GM12878 (cell line): ENCODE measurements at regions not wholly inside any gene's neighbourhood (a gene's known extent, or its start where the extent isn't known, plus 50 kb on each side); places are given as distances from the start of the nearest gene placed in this dataset.

Experiments
- ATAC-seq: fragments of 200-7000 bp; cut with Tn5 transposase; 3 replicates; pipeline ENCODE4 v1.9.1; 2020; ENCODE audit warnings: mild to moderate bottlenecking, moderate library complexity
- BruUV-seq: library from RNA; stranded (reverse); fragments of 400-500 nt; replicated peaks from 2 replicates; lab custom pipeline; 2021; lab: Mats Ljungman, UMichigan
- CTCF ChIA-PET: fragments of 300-600 bp; sonication (Branson Sonifier 250); formaldehyde crosslinking; extraction: SDS; loops from one replicate; lab custom pipeline; 2021; ENCODE audit warnings: inconsistent platforms; lab: Yijun Ruan, JAX
- POLR2A ChIA-PET: fragments of 350-600 bp; formaldehyde crosslinking; extraction: SDS; loops from one replicate; lab custom pipeline; 2021; ENCODE audit warnings: inconsistent platforms; lab: Charles Lee
- RAD21 ChIA-PET: fragments of 300-600 bp; sonication (Branson Sonifier 250); formaldehyde crosslinking; loops from one replicate; lab custom pipeline; 2023; ENCODE audit warnings: antibody characterized with exemption; ENCODE audit not compliant: unreplicated experiment; lab: Charles Lee
- SMC1A ChIA-PET: fragments of 300-600 bp; sonication (Branson Sonifier 250); formaldehyde crosslinking; loops from one replicate; lab custom pipeline; 2023; ENCODE audit not compliant: unreplicated experiment, uncharacterized antibody; lab: Charles Lee
- DNase-seq: peaks from one replicate; pipeline ENCODE4 v3.0.0-alpha.2; 2011; ENCODE audit warnings: low read depth, low spot score
- FAIRE-seq: peaks from 3 replicates; lab custom pipeline; 2011; peaks lifted over from hg19 to GRCh38; lab: Jason Lieb, UNC
- H2AFZ ChIP-seq: 2 replicates; pipeline ENCODE4 v1.6.0; 2011; ENCODE audit warnings: low read depth, low read length, control low read depth; ENCODE audit not compliant: control insufficient read depth
- H3K27ac ChIP-seq: 2 replicates; pipeline ENCODE4 v1.5.1; 2011; ENCODE audit warnings: control low read depth; ENCODE audit not compliant: control insufficient read depth, insufficient read depth
- H3K27me3 ChIP-seq, 2 experiments: replicated peaks in 1 of 2; 2 replicates each; pipeline versions ENCODE4 v1.6.0 to v1.6.1; 2011; ENCODE audit warnings: low read length in 1 of 2; ENCODE audit not compliant: control insufficient read depth in 2 of 2, insufficient read depth in 2 of 2
- H3K36me3 ChIP-seq, 2 experiments: 2 replicates each; pipeline ENCODE4 v1.5.1; 2011; ENCODE audit warnings: low read length in 1 of 2; ENCODE audit not compliant: control insufficient read depth in 2 of 2, insufficient read depth in 2 of 2
- H3K4me1 ChIP-seq: 2 replicates; pipeline ENCODE4 v1.6.1; 2011; ENCODE audit warnings: mild to moderate bottlenecking, low read length, moderate library complexity, mixed read lengths; ENCODE audit not compliant: control insufficient read depth, insufficient read depth
- H3K4me2 ChIP-seq: 2 replicates; pipeline ENCODE4 v1.6.0; 2011; ENCODE audit warnings: control low read depth; ENCODE audit not compliant: control insufficient read depth, insufficient read depth
- H3K4me3 ChIP-seq: fragments of 200-600 bp; sonication (generic); 2 replicates; pipeline ENCODE4 v1.5.1; 2016
- H3K79me2 ChIP-seq: 2 replicates; pipeline ENCODE4 v1.6.0; 2011; ENCODE audit warnings: low read length; ENCODE audit not compliant: control insufficient read depth, insufficient read depth
- H3K9ac ChIP-seq: 2 replicates; pipeline ENCODE4 v1.8.0; 2011; ENCODE audit warnings: low read length, control low read depth, mixed read lengths; ENCODE audit not compliant: control insufficient read depth, insufficient read depth
- H3K9me3 ChIP-seq: replicated peaks from 3 replicates; pipeline ENCODE4 v1.5.1; 2011; ENCODE audit warnings: mild to moderate bottlenecking, low read length; ENCODE audit not compliant: control insufficient read depth, insufficient read depth
- H4K20me1 ChIP-seq: 2 replicates; pipeline ENCODE4 v1.6.0; 2011; ENCODE audit not compliant: control insufficient read depth, insufficient read depth
- BHLHE40 ChIP-seq, 2 experiments: fragments of 450-650 bp in 1 of 2; IDR thresholded peaks; 2 replicates each; pipeline ENCODE4 v1.6.1; 2011 to 2017; ENCODE audit warnings: low read depth in 2 of 2, borderline replicate concordance in 1 of 2, improper control_type of control experiment in 1 of 2, low read length in 1 of 2, mild to moderate bottlenecking in 1 of 2
- BMI1 ChIP-seq: fragments of 450-650 bp; IDR thresholded peaks from 2 replicates; pipeline ENCODE4 v1.6.1; 2016; ENCODE audit warnings: mild to moderate bottlenecking, moderate library complexity, borderline replicate concordance
- CBX3 ChIP-seq: fragments of 200-600 bp; sonication (generic); IDR thresholded peaks from 2 replicates; pipeline ENCODE4 v1.6.1; 2016; ENCODE audit warnings: low read depth, borderline replicate concordance
- MEF2A ChIP-seq: IDR thresholded peaks from 2 replicates; pipeline ENCODE4 v1.6.1; 2011; ENCODE audit warnings: low read depth, mild to moderate bottlenecking, low read length, moderate library complexity; ENCODE audit not compliant: insufficient read depth
- MTA3 ChIP-seq: IDR thresholded peaks from 2 replicates; pipeline ENCODE4 v1.6.1; 2012; ENCODE audit warnings: low read length, inconsistent platforms, borderline replicate concordance
- NFXL1 ChIP-seq: fragments of 450-650 bp; IDR thresholded peaks from 2 replicates; pipeline ENCODE4 v1.6.1; 2017; ENCODE audit warnings: antibody characterized with exemption, mild to moderate bottlenecking, borderline replicate concordance
- PAX5 ChIP-seq: IDR thresholded peaks from 2 replicates; pipeline ENCODE4 v1.6.1; 2011; ENCODE audit warnings: low read depth, low read length, borderline replicate concordance
- SMAD1 ChIP-seq: fragments of 450-650 bp; IDR thresholded peaks from 2 replicates; pipeline ENCODE4 v1.6.1; 2018; ENCODE audit warnings: mild to moderate bottlenecking, low read depth; ENCODE audit not compliant: partially characterized antibody
- STAT3 ChIP-seq: IDR thresholded peaks from 2 replicates; pipeline ENCODE4 v1.6.1; 2011; ENCODE audit warnings: low read depth, low read length, improper control_type of control experiment
- WRNIP1 ChIP-seq: IDR thresholded peaks from 2 replicates; pipeline ENCODE4 v1.6.1; 2011; ENCODE audit warnings: low read depth, low read length, improper control_type of control experiment, borderline replicate concordance
- ZBED1 ChIP-seq: IDR thresholded peaks from 2 replicates; pipeline ENCODE4 v1.6.1; 2016; ENCODE audit warnings: borderline replicate concordance
- WGBS: methylation state at CpG from one replicate; pipeline ENCODE4 v1.1.6; 2016; ENCODE audit warnings: low lambda C conversion rate; ENCODE audit not compliant: insufficient replicate concordance, insufficient coverage; ENCODE audit errors: missing lambda C conversion rate; 5-methylcytosine and 5-hydroxymethylcytosine counted together
- in situ Hi-C: fragments of 300-500 bp; cut with MboI; formaldehyde crosslinking; loops from 9 replicates; pipeline ENCODE4 v1.14.3; 2018; ENCODE audit warnings: mixed read lengths
- intact Hi-C: fragments of 100-400 bp; cut with micrococcal nuclease; formaldehyde crosslinking; loops from one replicate; pipeline ENCODE4 v1.14.2; 2022; ENCODE audit not compliant: unreplicated experiment
- TF ChIP-seq, protein P1 (sequence below): fragments of 450-650 bp; IDR thresholded peaks from 2 replicates; pipeline ENCODE4 v1.6.1; 2017; ENCODE audit warnings: mild to moderate bottlenecking, moderate library complexity
- TF ChIP-seq, protein P2 (sequence below): IDR thresholded peaks from 2 replicates; pipeline ENCODE4 v1.6.1; 2011; ENCODE audit warnings: mild to moderate bottlenecking, low read depth, low read length, moderate library complexity; ENCODE audit not compliant: insufficient replicate concordance
- TF ChIP-seq, protein P3 (sequence below): fragments of 450-650 bp; IDR thresholded peaks from 2 replicates; pipeline ENCODE4 v1.6.1; 2016; ENCODE audit warnings: mild to moderate bottlenecking, moderate library complexity, borderline replicate concordance

DNA sequence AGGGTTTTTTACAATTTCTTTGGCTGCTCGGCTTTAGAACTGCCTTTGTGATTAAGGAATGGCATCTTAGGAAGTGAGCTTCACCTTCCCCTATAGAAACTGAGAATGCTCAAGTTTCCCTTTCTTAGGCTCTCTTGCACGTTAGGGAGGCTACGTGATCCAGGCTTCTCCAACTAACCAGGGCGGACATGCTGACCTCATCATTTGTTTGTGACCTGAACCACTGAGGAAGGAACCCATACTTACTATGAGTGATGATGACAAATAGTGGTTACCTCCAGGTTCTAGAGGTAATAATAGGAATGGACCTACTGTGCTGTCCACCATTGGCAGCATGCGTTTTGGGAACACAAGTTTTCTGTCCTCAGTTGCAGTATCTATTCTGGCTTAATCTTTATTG is 645.8 kb downstream of the C6orf118 start:
- Histone ChIP-seq H3K79me2 (no peaks in the 10 kb centered on the region), H3K36me3 (no peaks in the 10 kb centered on the region), H3K4me2 (no peak overlapping the region), H3K4me1 (no peaks in the 10 kb centered on the region), H3K27me3 (no peaks in the 10 kb centered on the region), H3K4me3 (no peak overlapping the region), H3K9ac (no peak overlapping the region), H3K9me3 (no peaks in the 10 kb centered on the region), H4K20me1 (no peaks in the 10 kb centered on the region), H2AFZ (no peak overlapping the region), H3K27ac (no peak overlapping the region)
- TF ChIP-seq, protein P1, sequence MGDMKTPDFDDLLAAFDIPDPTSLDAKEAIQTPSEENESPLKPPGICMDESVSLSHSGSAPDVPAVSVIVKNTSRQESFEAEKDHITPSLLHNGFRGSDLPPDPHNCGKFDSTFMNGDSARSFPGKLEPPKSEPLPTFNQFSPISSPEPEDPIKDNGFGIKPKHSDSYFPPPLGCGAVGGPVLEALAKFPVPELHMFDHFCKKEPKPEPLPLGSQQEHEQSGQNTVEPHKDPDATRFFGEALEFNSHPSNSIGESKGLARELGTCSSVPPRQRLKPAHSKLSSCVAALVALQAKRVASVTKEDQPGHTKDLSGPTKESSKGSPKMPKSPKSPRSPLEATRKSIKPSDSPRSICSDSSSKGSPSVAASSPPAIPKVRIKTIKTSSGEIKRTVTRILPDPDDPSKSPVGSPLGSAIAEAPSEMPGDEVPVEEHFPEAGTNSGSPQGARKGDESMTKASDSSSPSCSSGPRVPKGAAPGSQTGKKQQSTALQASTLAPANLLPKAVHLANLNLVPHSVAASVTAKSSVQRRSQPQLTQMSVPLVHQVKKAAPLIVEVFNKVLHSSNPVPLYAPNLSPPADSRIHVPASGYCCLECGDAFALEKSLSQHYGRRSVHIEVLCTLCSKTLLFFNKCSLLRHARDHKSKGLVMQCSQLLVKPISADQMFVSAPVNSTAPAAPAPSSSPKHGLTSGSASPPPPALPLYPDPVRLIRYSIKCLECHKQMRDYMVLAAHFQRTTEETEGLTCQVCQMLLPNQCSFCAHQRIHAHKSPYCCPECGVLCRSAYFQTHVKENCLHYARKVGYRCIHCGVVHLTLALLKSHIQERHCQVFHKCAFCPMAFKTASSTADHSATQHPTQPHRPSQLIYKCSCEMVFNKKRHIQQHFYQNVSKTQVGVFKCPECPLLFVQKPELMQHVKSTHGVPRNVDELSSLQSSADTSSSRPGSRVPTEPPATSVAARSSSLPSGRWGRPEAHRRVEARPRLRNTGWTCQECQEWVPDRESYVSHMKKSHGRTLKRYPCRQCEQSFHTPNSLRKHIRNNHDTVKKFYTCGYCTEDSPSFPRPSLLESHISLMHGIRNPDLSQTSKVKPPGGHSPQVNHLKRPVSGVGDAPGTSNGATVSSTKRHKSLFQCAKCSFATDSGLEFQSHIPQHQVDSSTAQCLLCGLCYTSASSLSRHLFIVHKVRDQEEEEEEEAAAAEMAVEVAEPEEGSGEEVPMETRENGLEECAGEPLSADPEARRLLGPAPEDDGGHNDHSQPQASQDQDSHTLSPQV: no peak
- TF ChIP-seq WRNIP1 (no peak), NFXL1 (no peak), BMI1 (no peak), CBX3 (no peak), ZBED1 (no peak), MEF2A (no peak), BHLHE40 (IDR thresholded peaks at IDR 0.05; ENCODE audit: borderline replicate concordance in 1 of 2, low read depth in 2 of 2, low read length in 1 of 2) (no peak), STAT3 (no peak), SMAD1 (no peak), MTA3 (no peak), PAX5 (no peak)
- TF ChIP-seq, protein P2, sequence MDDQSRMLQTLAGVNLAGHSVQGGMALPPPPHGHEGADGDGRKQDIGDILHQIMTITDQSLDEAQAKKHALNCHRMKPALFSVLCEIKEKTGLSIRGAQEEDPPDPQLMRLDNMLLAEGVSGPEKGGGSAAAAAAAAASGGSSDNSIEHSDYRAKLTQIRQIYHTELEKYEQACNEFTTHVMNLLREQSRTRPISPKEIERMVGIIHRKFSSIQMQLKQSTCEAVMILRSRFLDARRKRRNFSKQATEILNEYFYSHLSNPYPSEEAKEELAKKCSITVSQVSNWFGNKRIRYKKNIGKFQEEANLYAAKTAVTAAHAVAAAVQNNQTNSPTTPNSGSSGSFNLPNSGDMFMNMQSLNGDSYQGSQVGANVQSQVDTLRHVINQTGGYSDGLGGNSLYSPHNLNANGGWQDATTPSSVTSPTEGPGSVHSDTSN: no peak
- TF ChIP-seq, protein P3, sequence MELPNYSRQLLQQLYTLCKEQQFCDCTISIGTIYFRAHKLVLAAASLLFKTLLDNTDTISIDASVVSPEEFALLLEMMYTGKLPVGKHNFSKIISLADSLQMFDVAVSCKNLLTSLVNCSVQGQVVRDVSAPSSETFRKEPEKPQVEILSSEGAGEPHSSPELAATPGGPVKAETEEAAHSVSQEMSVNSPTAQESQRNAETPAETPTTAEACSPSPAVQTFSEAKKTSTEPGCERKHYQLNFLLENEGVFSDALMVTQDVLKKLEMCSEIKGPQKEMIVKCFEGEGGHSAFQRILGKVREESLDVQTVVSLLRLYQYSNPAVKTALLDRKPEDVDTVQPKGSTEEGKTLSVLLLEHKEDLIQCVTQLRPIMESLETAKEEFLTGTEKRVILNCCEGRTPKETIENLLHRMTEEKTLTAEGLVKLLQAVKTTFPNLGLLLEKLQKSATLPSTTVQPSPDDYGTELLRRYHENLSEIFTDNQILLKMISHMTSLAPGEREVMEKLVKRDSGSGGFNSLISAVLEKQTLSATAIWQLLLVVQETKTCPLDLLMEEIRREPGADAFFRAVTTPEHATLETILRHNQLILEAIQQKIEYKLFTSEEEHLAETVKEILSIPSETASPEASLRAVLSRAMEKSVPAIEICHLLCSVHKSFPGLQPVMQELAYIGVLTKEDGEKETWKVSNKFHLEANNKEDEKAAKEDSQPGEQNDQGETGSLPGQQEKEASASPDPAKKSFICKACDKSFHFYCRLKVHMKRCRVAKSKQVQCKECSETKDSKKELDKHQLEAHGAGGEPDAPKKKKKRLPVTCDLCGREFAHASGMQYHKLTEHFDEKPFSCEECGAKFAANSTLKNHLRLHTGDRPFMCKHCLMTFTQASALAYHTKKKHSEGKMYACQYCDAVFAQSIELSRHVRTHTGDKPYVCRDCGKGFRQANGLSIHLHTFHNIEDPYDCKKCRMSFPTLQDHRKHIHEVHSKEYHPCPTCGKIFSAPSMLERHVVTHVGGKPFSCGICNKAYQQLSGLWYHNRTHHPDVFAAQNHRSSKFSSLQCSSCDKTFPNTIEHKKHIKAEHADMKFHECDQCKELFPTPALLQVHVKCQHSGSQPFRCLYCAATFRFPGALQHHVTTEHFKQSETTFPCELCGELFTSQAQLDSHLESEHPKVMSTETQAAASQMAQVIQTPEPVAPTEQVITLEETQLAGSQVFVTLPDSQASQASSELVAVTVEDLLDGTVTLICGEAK: no peak
- ChIA-PET RAD21 (no interaction called here), POLR2A (no interaction called here), CTCF (no interaction called here), SMC1A (interaction anchor here (0.9 to 1.3 kb wide), 2 partner anchors 9 to 64 kb away, joined by 3 read pairs; no protein-coding TSS in a partner anchor)
- 45% methylated on average over 5 of the region's 5 CpGs for WGBS
- in situ Hi-C loops: no loop called here
- BruUV-seq: no TSS peak
- ATAC-seq: no peak
- no peak for DNase-seq
- intact Hi-C loops: no loop called here
- no peak for FAIRE-seq
